ENCODE measurements at regions not wholly inside any gene's neighbourhood (a gene's known extent, or its start where the extent isn't known, plus 50 kb on each side); places are given as distances from the start of the nearest gene placed in this dataset.

DNA sequence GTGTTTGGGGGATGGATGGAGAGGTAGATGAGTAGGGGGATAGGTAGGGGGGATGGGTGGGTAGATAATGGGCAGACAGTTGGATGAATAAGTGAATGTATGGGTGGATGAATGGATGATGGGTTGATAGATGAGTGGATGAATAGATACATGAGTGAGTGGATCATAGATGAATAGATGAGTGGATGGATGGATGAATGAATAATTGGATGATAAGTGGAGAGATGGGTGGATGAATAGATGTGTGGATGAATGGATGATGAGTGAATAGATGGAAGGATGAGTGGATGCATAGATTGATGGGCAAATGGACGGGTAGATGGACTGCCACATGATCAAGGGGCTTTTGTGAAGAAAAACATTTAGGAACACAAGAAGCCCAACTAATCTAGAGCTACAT, 133.3 kb upstream of the F3 start:
- 98% methylated on average over 1 of the region's 1 CpG for WGBS
- Histone ChIP-seq H3K9me3 (ENCODE audit: control insufficient read depth in 2 of 2, insufficient read depth in 1 of 2, low read length in 1 of 2) (no peaks in the 10 kb centered on the region), H3K27ac (ENCODE audit: low read depth in 1 of 2, low read length in 1 of 2) (no peak overlapping the region), H3K27me3 (ENCODE audit: control insufficient read depth in 2 of 2, insufficient read depth in 1 of 2, low read length in 1 of 2) (no peaks in the 10 kb centered on the region), H3K4me3 (ENCODE audit: low read length in 2 of 2) (no peak overlapping the region), H3K4me1 (ENCODE audit: control insufficient read depth in 2 of 2, insufficient read depth in 2 of 2, low read length in 2 of 2) (no peaks in the 10 kb centered on the region), H3K36me3 (ENCODE audit: control insufficient read depth in 2 of 2, insufficient read depth in 2 of 2, low read length in 1 of 2) (no peaks in the 10 kb centered on the region)
- no peak for DNase-seq (ENCODE audit: low read depth in 6 of 9, low spot score in 9 of 9)

DNA sequence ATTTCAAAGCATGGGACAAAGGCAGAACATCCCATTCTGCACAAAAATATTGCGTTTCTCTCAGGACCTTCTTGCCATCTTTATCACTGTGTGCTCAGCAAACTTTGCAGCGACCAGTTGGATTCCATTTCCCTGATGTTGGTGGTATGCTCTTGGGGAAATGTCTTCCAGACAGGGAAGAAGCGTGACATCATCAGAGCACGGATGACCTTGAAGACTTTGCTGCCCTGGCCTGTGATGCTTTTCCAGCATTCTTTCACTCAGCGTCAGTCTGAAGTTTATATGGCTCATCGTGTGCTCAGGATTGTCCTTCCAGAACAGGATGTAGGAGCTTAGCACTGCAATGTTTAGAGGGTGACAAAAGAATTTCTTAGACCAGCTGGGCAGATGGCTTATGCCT, 131.4 kb upstream of the F3 start:
- WGBS = 98% methylated on average over 6 of the region's 6 CpGs
- Histone ChIP-seq H3K4me3 (ENCODE audit: low read length in 2 of 2) (no peak overlapping the region), H3K27me3 (ENCODE audit: control insufficient read depth in 2 of 2, insufficient read depth in 1 of 2, low read length in 1 of 2) (no peaks in the 10 kb centered on the region), H3K4me1 (ENCODE audit: control insufficient read depth in 2 of 2, insufficient read depth in 2 of 2, low read length in 2 of 2) (no peaks in the 10 kb centered on the region), H3K9me3 (ENCODE audit: control insufficient read depth in 2 of 2, insufficient read depth in 1 of 2, low read length in 1 of 2) (no peaks in the 10 kb centered on the region), H3K27ac (ENCODE audit: low read depth in 1 of 2, low read length in 1 of 2) (no peak overlapping the region), H3K36me3 (ENCODE audit: control insufficient read depth in 2 of 2, insufficient read depth in 2 of 2, low read length in 1 of 2) (no peaks in the 10 kb centered on the region)
- DNase-seq (ENCODE audit: low read depth in 6 of 9, low spot score in 9 of 9) = no peak

DNA sequence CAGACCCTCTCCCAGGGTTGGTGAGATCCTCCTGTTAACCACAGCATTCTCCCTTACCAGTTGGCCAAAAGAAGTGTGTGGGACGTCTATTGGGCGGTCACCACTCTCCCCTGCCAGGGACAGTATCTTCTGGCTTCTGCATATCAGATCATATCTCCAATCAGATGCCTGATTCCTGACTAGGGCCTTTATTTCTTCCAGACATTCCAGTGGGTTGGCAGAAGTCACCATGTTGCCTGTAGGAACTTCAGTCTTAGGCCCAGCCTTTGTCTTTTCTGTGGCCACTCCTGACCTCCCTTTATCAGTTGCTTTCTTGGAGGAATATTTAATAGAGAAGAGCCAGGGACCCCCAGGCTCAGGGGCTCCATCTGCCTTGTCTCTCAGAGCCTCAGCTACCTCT, 130.4 kb upstream of the F3 start:
- WGBS = 96% methylated on average over 2 of the region's 2 CpGs
- Histone ChIP-seq H3K27ac (ENCODE audit: low read depth in 1 of 2, low read length in 1 of 2) (no peak overlapping the region), H3K27me3 (ENCODE audit: control insufficient read depth in 2 of 2, insufficient read depth in 1 of 2, low read length in 1 of 2) (no peaks in the 10 kb centered on the region), H3K4me3 (ENCODE audit: low read length in 2 of 2) (no peak overlapping the region), H3K36me3 (ENCODE audit: control insufficient read depth in 2 of 2, insufficient read depth in 2 of 2, low read length in 1 of 2) (no peaks in the 10 kb centered on the region), H3K4me1 (ENCODE audit: control insufficient read depth in 2 of 2, insufficient read depth in 2 of 2, low read length in 2 of 2) (no peaks in the 10 kb centered on the region), H3K9me3 (ENCODE audit: control insufficient read depth in 2 of 2, insufficient read depth in 1 of 2, low read length in 1 of 2) (no peaks in the 10 kb centered on the region)
- no peak for DNase-seq (ENCODE audit: low read depth in 6 of 9, low spot score in 9 of 9)

DNA sequence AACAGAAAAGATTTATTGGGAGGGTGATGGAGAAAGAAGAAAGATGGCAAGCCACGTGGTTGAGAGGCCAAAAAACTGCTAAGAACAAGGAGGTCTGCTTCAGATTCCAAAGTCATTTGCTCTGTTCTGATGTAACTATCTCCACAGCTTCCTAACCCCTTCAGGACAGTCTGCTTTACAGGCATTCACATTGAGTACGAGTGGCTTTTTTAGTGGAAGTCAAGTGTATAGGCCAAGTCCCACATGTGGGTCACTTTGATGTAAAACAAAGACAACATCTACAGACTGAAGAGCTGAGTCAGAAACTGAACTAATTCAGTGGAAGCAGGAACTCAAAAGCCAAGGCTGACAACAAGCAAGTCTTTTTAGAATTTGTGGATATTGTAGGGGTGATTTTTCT, 128.7 kb upstream of the F3 start:
- H3K9me3 ChIP-seq (ENCODE audit: control insufficient read depth in 2 of 2, insufficient read depth in 1 of 2, low read length in 1 of 2) = no peaks in the 10 kb centered on the region
- H3K36me3 ChIP-seq (ENCODE audit: control insufficient read depth in 2 of 2, insufficient read depth in 2 of 2, low read length in 1 of 2) = no peaks in the 10 kb centered on the region
- no peaks in the 10 kb centered on the region for H3K4me1 ChIP-seq (ENCODE audit: control insufficient read depth in 2 of 2, insufficient read depth in 2 of 2, low read length in 2 of 2)
- H3K4me3 ChIP-seq (ENCODE audit: low read length in 2 of 2) = no peak overlapping the region
- no peak overlapping the region for H3K27ac ChIP-seq (ENCODE audit: low read depth in 1 of 2, low read length in 1 of 2)
- 92% methylated on average over 2 of the region's 2 CpGs for WGBS
- H3K27me3 ChIP-seq (ENCODE audit: control insufficient read depth in 2 of 2, insufficient read depth in 1 of 2, low read length in 1 of 2) = no peaks in the 10 kb centered on the region
- DNase-seq (ENCODE audit: low read depth in 6 of 9, low spot score in 9 of 9) = no peak

DNA sequence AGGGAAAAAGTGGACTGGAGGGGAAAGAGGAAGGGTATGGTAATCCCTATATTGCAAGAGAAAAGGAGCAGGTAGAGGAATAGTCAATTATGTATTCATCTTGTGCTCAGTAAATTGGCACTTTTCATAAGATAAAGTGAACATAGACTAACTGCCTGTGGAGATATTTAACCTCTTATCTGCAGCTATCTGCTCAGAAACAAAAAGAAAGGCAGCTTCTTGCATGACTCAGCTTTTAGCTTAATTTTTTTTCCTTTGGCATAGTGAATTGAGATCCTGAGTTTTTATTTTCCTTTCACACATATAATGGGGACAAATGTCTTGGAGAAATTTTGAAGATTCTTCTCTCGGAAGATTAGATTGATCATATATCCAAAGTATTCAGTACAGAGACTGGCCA, 127.6 kb upstream of the F3 start:
- Histone ChIP-seq H3K27ac (ENCODE audit: low read depth in 1 of 2, low read length in 1 of 2) (no peak overlapping the region), H3K4me3 (ENCODE audit: low read length in 2 of 2) (no peak overlapping the region), H3K9me3 (ENCODE audit: control insufficient read depth in 2 of 2, insufficient read depth in 1 of 2, low read length in 1 of 2) (no peaks in the 10 kb centered on the region), H3K4me1 (ENCODE audit: control insufficient read depth in 2 of 2, insufficient read depth in 2 of 2, low read length in 2 of 2) (no peaks in the 10 kb centered on the region), H3K36me3 (ENCODE audit: control insufficient read depth in 2 of 2, insufficient read depth in 2 of 2, low read length in 1 of 2) (no peaks in the 10 kb centered on the region), H3K27me3 (ENCODE audit: control insufficient read depth in 2 of 2, insufficient read depth in 1 of 2, low read length in 1 of 2) (no peaks in the 10 kb centered on the region)
- no peak for DNase-seq (ENCODE audit: low read depth in 6 of 9, low spot score in 9 of 9)
- WGBS = 100% methylated on average over 1 of the region's 1 CpG

DNA sequence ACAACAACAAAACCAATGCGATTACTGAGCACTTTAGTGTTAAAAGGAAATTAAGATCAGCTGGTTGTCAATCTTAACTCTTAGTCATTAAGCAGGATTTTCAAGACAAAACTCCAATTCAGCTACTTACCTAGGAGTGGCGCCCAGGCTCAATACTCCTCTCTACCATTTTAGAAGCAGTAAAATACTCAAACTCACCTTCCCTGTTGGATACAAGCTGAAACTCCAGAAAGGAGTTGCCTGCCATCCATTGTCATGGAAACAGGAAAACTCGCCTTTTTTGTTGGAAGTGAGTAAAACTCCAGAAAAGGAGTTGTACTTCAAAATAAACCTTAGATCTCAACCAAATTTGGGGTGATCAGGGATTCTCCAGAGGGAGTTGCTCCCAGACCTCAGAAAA, 127.0 kb upstream of the F3 start:
- H3K4me3 ChIP-seq (ENCODE audit: low read length in 2 of 2) = no peak overlapping the region
- no peaks in the 10 kb centered on the region for H3K4me1 ChIP-seq (ENCODE audit: control insufficient read depth in 2 of 2, insufficient read depth in 2 of 2, low read length in 2 of 2)
- no peaks in the 10 kb centered on the region for H3K9me3 ChIP-seq (ENCODE audit: control insufficient read depth in 2 of 2, insufficient read depth in 1 of 2, low read length in 1 of 2)
- DNase-seq (ENCODE audit: low read depth in 6 of 9, low spot score in 9 of 9) = no peak
- no peaks in the 10 kb centered on the region for H3K27me3 ChIP-seq (ENCODE audit: control insufficient read depth in 2 of 2, insufficient read depth in 1 of 2, low read length in 1 of 2)
- WGBS = 98% methylated on average over 3 of the region's 3 CpGs
- no peaks in the 10 kb centered on the region for H3K36me3 ChIP-seq (ENCODE audit: control insufficient read depth in 2 of 2, insufficient read depth in 2 of 2, low read length in 1 of 2)
- no peak overlapping the region for H3K27ac ChIP-seq (ENCODE audit: low read depth in 1 of 2, low read length in 1 of 2)

DNA sequence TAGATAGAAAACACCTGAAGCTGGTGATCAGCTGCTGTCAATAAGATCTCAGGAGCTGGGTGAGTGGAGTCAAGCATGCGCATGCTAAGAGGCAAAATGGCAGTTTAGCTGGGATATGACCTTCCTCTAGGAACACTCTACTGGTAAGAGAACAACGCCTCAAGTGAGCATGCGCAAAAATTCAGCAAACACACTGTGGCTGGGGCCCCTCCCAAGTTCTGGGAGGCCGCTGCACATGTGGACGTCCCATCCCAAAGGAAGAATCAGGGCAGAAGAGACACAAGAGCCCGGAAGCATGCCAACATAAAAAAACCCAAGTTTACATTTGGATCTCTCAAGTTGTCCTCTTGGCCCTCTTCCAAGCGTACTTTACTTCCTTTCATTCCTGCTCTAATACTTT, 126.3 kb upstream of the F3 start:
- H3K27ac ChIP-seq (ENCODE audit: low read depth in 1 of 2, low read length in 1 of 2) = no peak overlapping the region
- H3K27me3 ChIP-seq (ENCODE audit: control insufficient read depth in 2 of 2, insufficient read depth in 1 of 2, low read length in 1 of 2) = no peaks in the 10 kb centered on the region
- H3K36me3 ChIP-seq (ENCODE audit: control insufficient read depth in 2 of 2, insufficient read depth in 2 of 2, low read length in 1 of 2) = no peaks in the 10 kb centered on the region
- DNase-seq (ENCODE audit: low read depth in 6 of 9, low spot score in 9 of 9) = no peak
- H3K4me3 ChIP-seq (ENCODE audit: low read length in 2 of 2) = no peak overlapping the region
- 90% methylated on average over 7 of the region's 7 CpGs for WGBS
- H3K9me3 ChIP-seq (ENCODE audit: control insufficient read depth in 2 of 2, insufficient read depth in 1 of 2, low read length in 1 of 2) = no peaks in the 10 kb centered on the region
- no peaks in the 10 kb centered on the region for H3K4me1 ChIP-seq (ENCODE audit: control insufficient read depth in 2 of 2, insufficient read depth in 2 of 2, low read length in 2 of 2)

DNA sequence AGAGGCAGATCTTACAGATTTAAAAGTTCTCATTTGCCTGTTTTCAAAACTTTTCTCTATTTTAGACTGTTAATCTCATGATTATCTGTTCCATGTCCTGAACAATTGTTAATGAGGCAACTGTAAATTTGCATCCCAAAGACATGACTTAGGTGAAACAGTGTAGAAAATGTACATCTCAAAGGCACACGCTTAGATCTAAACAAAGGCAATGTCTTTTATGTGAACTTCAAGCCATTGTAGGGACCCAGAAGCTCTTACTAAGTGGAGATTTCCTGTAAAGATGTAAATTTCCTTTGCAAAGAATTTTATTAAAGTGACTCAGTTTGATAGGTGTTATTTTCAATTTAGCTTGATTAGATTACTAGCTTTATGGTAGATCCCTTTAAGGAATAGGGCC, 125.2 kb upstream of the F3 start:
- Histone ChIP-seq H3K27ac (ENCODE audit: low read depth in 1 of 2, low read length in 1 of 2) (no peak overlapping the region), H3K27me3 (ENCODE audit: control insufficient read depth in 2 of 2, insufficient read depth in 1 of 2, low read length in 1 of 2) (no peaks in the 10 kb centered on the region), H3K4me3 (ENCODE audit: low read length in 2 of 2) (no peak overlapping the region), H3K4me1 (ENCODE audit: control insufficient read depth in 2 of 2, insufficient read depth in 2 of 2, low read length in 2 of 2) (no peaks in the 10 kb centered on the region), H3K9me3 (ENCODE audit: control insufficient read depth in 2 of 2, insufficient read depth in 1 of 2, low read length in 1 of 2) (no peaks in the 10 kb centered on the region), H3K36me3 (ENCODE audit: control insufficient read depth in 2 of 2, insufficient read depth in 2 of 2, low read length in 1 of 2) (no peaks in the 10 kb centered on the region)
- 92% methylated on average over 1 of the region's 1 CpG for WGBS
- no peak for DNase-seq (ENCODE audit: low read depth in 6 of 9, low spot score in 9 of 9)

DNA sequence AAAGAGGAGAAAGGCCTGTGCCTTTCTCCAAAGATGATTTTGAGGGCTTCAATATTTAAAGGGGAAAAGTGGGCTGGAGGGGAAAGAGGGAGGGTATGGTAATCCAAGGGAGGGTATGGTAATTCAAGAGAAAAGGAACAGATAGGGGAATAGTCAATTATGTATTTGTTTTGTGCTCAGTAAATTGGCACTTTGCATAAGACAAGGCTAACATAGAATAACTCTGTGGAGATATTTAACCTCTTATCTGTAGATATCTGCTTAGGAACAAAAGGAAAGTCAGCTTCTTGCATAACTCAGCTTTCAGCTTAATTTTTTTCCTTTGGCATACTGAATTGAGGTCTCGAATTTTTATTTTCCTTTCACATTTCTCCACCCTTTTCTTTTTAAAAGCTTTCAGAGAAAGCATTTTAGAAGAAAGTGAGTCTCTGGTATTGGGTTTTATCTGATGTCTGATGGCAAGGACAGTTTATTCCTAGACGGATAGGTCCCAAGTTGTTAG, 119.9 kb upstream of the F3 start:
- no peak for DNase-seq (ENCODE audit: low read depth in 6 of 9, low spot score in 9 of 9)
- no peak overlapping the region for H3K4me3 ChIP-seq (ENCODE audit: low read length in 2 of 2)
- no peaks in the 10 kb centered on the region for H3K36me3 ChIP-seq (ENCODE audit: control insufficient read depth in 2 of 2, insufficient read depth in 2 of 2, low read length in 1 of 2)
- no peaks in the 10 kb centered on the region for H3K9me3 ChIP-seq (ENCODE audit: control insufficient read depth in 2 of 2, insufficient read depth in 1 of 2, low read length in 1 of 2)
- H3K27ac ChIP-seq (ENCODE audit: low read depth in 1 of 2, low read length in 1 of 2) = no peak overlapping the region
- WGBS = 95% methylated on average over 2 of the region's 2 CpGs
- no peaks in the 10 kb centered on the region for H3K27me3 ChIP-seq (ENCODE audit: control insufficient read depth in 2 of 2, insufficient read depth in 1 of 2, low read length in 1 of 2)
- no peaks in the 10 kb centered on the region for H3K4me1 ChIP-seq (ENCODE audit: control insufficient read depth in 2 of 2, insufficient read depth in 2 of 2, low read length in 2 of 2)

DNA sequence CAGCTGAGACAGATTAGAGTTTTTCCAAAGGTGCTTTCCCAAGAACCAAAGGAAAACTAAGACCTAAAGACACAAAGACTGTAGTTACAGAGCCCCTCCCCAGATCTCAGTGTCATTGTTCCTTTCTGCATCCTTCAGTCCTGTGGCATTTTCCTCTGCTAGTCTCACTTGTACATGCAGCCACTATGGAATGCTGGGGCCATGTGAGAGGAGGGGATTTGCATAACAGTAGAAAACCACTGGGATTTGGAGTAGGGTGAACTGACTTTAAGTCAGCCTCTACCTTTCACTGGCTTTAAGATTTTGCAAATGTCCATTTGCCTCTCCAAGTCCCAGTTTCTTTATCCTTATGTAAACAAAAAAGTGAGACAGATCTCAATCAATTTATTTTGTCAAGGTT, 119.4 kb upstream of the F3 start:
- no peak for DNase-seq (ENCODE audit: low read depth in 6 of 9, low spot score in 9 of 9)
- Histone ChIP-seq H3K4me3 (ENCODE audit: low read length in 2 of 2) (no peak overlapping the region), H3K36me3 (ENCODE audit: control insufficient read depth in 2 of 2, insufficient read depth in 2 of 2, low read length in 1 of 2) (no peaks in the 10 kb centered on the region), H3K4me1 (ENCODE audit: control insufficient read depth in 2 of 2, insufficient read depth in 2 of 2, low read length in 2 of 2) (no peaks in the 10 kb centered on the region), H3K9me3 (ENCODE audit: control insufficient read depth in 2 of 2, insufficient read depth in 1 of 2, low read length in 1 of 2) (no peaks in the 10 kb centered on the region), H3K27ac (ENCODE audit: low read depth in 1 of 2, low read length in 1 of 2) (no peak overlapping the region), H3K27me3 (ENCODE audit: control insufficient read depth in 2 of 2, insufficient read depth in 1 of 2, low read length in 1 of 2) (no peaks in the 10 kb centered on the region)

Data from thymus (tissue), 11 donors.